GM12878 (cell line): ENCODE measurements at regions not wholly inside any gene's neighbourhood (a gene's known extent, or its start where the extent isn't known, plus 50 kb on each side); places are given as distances from the start of the nearest gene placed in this dataset.

Source experiments
- ATAC-seq: fragments of 200-7000 bp; cut with Tn5 transposase; 3 replicates; pipeline ENCODE4 v1.9.1; 2020; ENCODE audit warnings: mild to moderate bottlenecking, moderate library complexity
- BruUV-seq: library from RNA; stranded (reverse); fragments of 400-500 nt; replicated peaks from 2 replicates; lab custom pipeline; 2021; lab: Mats Ljungman, UMichigan
- CTCF ChIA-PET: fragments of 300-600 bp; sonication (Branson Sonifier 250); formaldehyde crosslinking; extraction: SDS; loops from one replicate; lab custom pipeline; 2021; ENCODE audit warnings: inconsistent platforms; lab: Yijun Ruan, JAX
- POLR2A ChIA-PET: fragments of 350-600 bp; formaldehyde crosslinking; extraction: SDS; loops from one replicate; lab custom pipeline; 2021; ENCODE audit warnings: inconsistent platforms; lab: Charles Lee
- RAD21 ChIA-PET: fragments of 300-600 bp; sonication (Branson Sonifier 250); formaldehyde crosslinking; loops from one replicate; lab custom pipeline; 2023; ENCODE audit warnings: antibody characterized with exemption; ENCODE audit not compliant: unreplicated experiment; lab: Charles Lee
- SMC1A ChIA-PET: fragments of 300-600 bp; sonication (Branson Sonifier 250); formaldehyde crosslinking; loops from one replicate; lab custom pipeline; 2023; ENCODE audit not compliant: unreplicated experiment, uncharacterized antibody; lab: Charles Lee
- DNase-seq: peaks from one replicate; pipeline ENCODE4 v3.0.0-alpha.2; 2011; ENCODE audit warnings: low read depth, low spot score
- FAIRE-seq: peaks from 3 replicates; lab custom pipeline; 2011; peaks lifted over from hg19 to GRCh38; lab: Jason Lieb, UNC
- H2AFZ ChIP-seq: 2 replicates; pipeline ENCODE4 v1.6.0; 2011; ENCODE audit warnings: low read depth, low read length, control low read depth; ENCODE audit not compliant: control insufficient read depth
- H3K27ac ChIP-seq: 2 replicates; pipeline ENCODE4 v1.5.1; 2011; ENCODE audit warnings: control low read depth; ENCODE audit not compliant: control insufficient read depth, insufficient read depth
- H3K27me3 ChIP-seq, 2 experiments: replicated peaks in 1 of 2; 2 replicates each; pipeline versions ENCODE4 v1.6.0 to v1.6.1; 2011; ENCODE audit warnings: low read length in 1 of 2; ENCODE audit not compliant: control insufficient read depth in 2 of 2, insufficient read depth in 2 of 2
- H3K36me3 ChIP-seq, 2 experiments: 2 replicates each; pipeline ENCODE4 v1.5.1; 2011; ENCODE audit warnings: low read length in 1 of 2; ENCODE audit not compliant: control insufficient read depth in 2 of 2, insufficient read depth in 2 of 2
- H3K4me1 ChIP-seq: 2 replicates; pipeline ENCODE4 v1.6.1; 2011; ENCODE audit warnings: mild to moderate bottlenecking, low read length, moderate library complexity, mixed read lengths; ENCODE audit not compliant: control insufficient read depth, insufficient read depth
- H3K4me2 ChIP-seq: 2 replicates; pipeline ENCODE4 v1.6.0; 2011; ENCODE audit warnings: control low read depth; ENCODE audit not compliant: control insufficient read depth, insufficient read depth
- H3K4me3 ChIP-seq: fragments of 200-600 bp; sonication (generic); 2 replicates; pipeline ENCODE4 v1.5.1; 2016
- H3K79me2 ChIP-seq: 2 replicates; pipeline ENCODE4 v1.6.0; 2011; ENCODE audit warnings: low read length; ENCODE audit not compliant: control insufficient read depth, insufficient read depth
- H3K9ac ChIP-seq: 2 replicates; pipeline ENCODE4 v1.8.0; 2011; ENCODE audit warnings: low read length, control low read depth, mixed read lengths; ENCODE audit not compliant: control insufficient read depth, insufficient read depth
- H3K9me3 ChIP-seq: replicated peaks from 3 replicates; pipeline ENCODE4 v1.5.1; 2011; ENCODE audit warnings: mild to moderate bottlenecking, low read length; ENCODE audit not compliant: control insufficient read depth, insufficient read depth
- H4K20me1 ChIP-seq: 2 replicates; pipeline ENCODE4 v1.6.0; 2011; ENCODE audit not compliant: control insufficient read depth, insufficient read depth
- ATF3 ChIP-seq: IDR thresholded peaks from 2 replicates; pipeline ENCODE4 v1.6.1; 2011; ENCODE audit warnings: low read depth, mild to moderate bottlenecking, low read length, moderate library complexity, borderline replicate concordance; ENCODE audit errors: extremely low read depth
- CTCF ChIP-seq, 3 experiments: IDR thresholded peaks in 2 of 3; conservative IDR thresholded peaks in 1 of 3; 2 replicates each; pipeline ENCODE4 v1.5.1; 2011; ENCODE audit warnings: low read depth in 3 of 3, low read length in 3 of 3, mild to moderate bottlenecking in 3 of 3, control low read depth in 2 of 3, moderate library complexity in 2 of 3, inconsistent platforms in 1 of 3, mixed read lengths in 1 of 3; ENCODE audit not compliant: control insufficient read depth in 2 of 3, insufficient read depth in 1 of 3; ENCODE audit errors: extremely low read depth in 1 of 3
- ELK1 ChIP-seq: IDR thresholded peaks from 2 replicates; pipeline ENCODE4 v1.6.1; 2012; ENCODE audit warnings: low read depth, low read length, improper control_type of control experiment
- IRF4 ChIP-seq: IDR thresholded peaks from 2 replicates; pipeline ENCODE4 v1.6.1; 2011; ENCODE audit warnings: low read depth, low read length
- NFYB ChIP-seq: IDR thresholded peaks from 2 replicates; pipeline ENCODE4 v1.6.1; 2011; ENCODE audit warnings: low read depth, mild to moderate bottlenecking, low read length, improper control_type of control experiment, moderate library complexity; ENCODE audit not compliant: insufficient read depth
- RAD51 ChIP-seq: fragments of 450-650 bp; IDR thresholded peaks from 2 replicates; pipeline ENCODE4 v1.6.1; 2016; ENCODE audit warnings: moderate library complexity, mild to moderate bottlenecking, inconsistent platforms
- RB1 ChIP-seq: fragments of 450-650 bp; formaldehyde crosslinking; IDR thresholded peaks from 2 replicates; pipeline ENCODE4 v1.6.1; 2017; ENCODE audit warnings: mild to moderate bottlenecking, borderline replicate concordance
- SKIL ChIP-seq: fragments of 450-650 bp; IDR thresholded peaks from 2 replicates; pipeline ENCODE4 v1.6.1; 2017; ENCODE audit warnings: mild to moderate bottlenecking, low read depth, inconsistent platforms; ENCODE audit not compliant: poor library complexity, severe bottlenecking
- USF1 ChIP-seq: IDR thresholded peaks from 2 replicates; pipeline ENCODE4 v1.6.1; 2011; ENCODE audit warnings: borderline replicate concordance, low read depth, mild to moderate bottlenecking, moderate library complexity, mixed read lengths, low read length; ENCODE audit not compliant: insufficient read depth; ENCODE audit errors: extremely low read length
- YBX1 ChIP-seq: fragments of 450-650 bp; IDR thresholded peaks from 2 replicates; pipeline ENCODE4 v1.6.1; 2016; ENCODE audit warnings: antibody characterized with exemption
- YY1 ChIP-seq: IDR thresholded peaks from 2 replicates; pipeline ENCODE4 v1.6.1; 2011; ENCODE audit warnings: low read depth, mild to moderate bottlenecking, low read length
- WGBS: methylation state at CpG from one replicate; pipeline ENCODE4 v1.1.6; 2016; ENCODE audit warnings: low lambda C conversion rate; ENCODE audit not compliant: insufficient replicate concordance, insufficient coverage; ENCODE audit errors: missing lambda C conversion rate; 5-methylcytosine and 5-hydroxymethylcytosine counted together
- in situ Hi-C: fragments of 300-500 bp; cut with MboI; formaldehyde crosslinking; loops from 9 replicates; pipeline ENCODE4 v1.14.3; 2018; ENCODE audit warnings: mixed read lengths
- intact Hi-C: fragments of 100-400 bp; cut with micrococcal nuclease; formaldehyde crosslinking; loops from one replicate; pipeline ENCODE4 v1.14.2; 2022; ENCODE audit not compliant: unreplicated experiment

- in situ Hi-C loops, result no loop called here
- no TSS peak for BruUV-seq
- POLR2A ChIA-PET, result no interaction called here
Measured at GRCh38 chrX:109312757-109313156, 169.1 kb downstream of the GUCY2F start.

More at GRCh38 chrX:109312757-109313156, 169.1 kb downstream of the GUCY2F start:
- intact Hi-C loops, result no loop called here
- Histone ChIP-seq H3K27me3 (no peaks in the 10 kb centered on the region), H3K4me3 (no peak overlapping the region), H3K79me2 (no peaks in the 10 kb centered on the region), H3K27ac (no peak overlapping the region), H3K36me3 (no peaks in the 10 kb centered on the region), H4K20me1 (0 out of 2 replicates have a peak, but pooled peaks cover 4% of the 10 kb centered on the region), H3K9me3 (no peaks in the 10 kb centered on the region), H3K4me2 (no peak overlapping the region), H3K9ac (no peak overlapping the region), H2AFZ (no peak overlapping the region; the same call in 1 of the 2 replicates), H3K4me1 (no peaks in the 10 kb centered on the region)
- CTCF ChIA-PET, result no interaction called here
- ATAC-seq (no peak), FAIRE-seq (no peak), DNase-seq (no peak)
- TF ChIP-seq RB1, result no peak
- TF ChIP-seq SKIL, result no peak
- TF ChIP-seq ELK1, result no peak
- no peak for TF ChIP-seq CTCF (IDR thresholded peaks at IDR 0.05 in 2 of 3, conservative IDR thresholded peaks at IDR 0.05 in 1 of 3; ENCODE audit: control insufficient read depth in 2 of 3, extremely low read depth in 1 of 3, insufficient read depth in 1 of 3, low read depth in 3 of 3, low read length in 3 of 3)
- TF ChIP-seq RAD51, result no peak
- TF ChIP-seq YY1, result no peak
- TF ChIP-seq YBX1, result no peak
- no peak for TF ChIP-seq IRF4
- TF ChIP-seq ATF3, result no peak
- TF ChIP-seq USF1, result no peak
- no peak for TF ChIP-seq NFYB
- RAD21 ChIA-PET, result no interaction called here
- SMC1A ChIA-PET, result interaction anchor here (0.5 to 1.7 kb wide), 6 partner anchors 10 to 128 kb away, joined by 3 to 7 read pairs (median 3); no protein-coding TSS in a partner anchor
- WGBS, result 9% methylated on average over 3 of the region's 3 CpGs
